HEK293 (cell line): ENCODE measurements at regions not wholly inside any gene's neighbourhood (a gene's known extent, or its start where the extent isn't known, plus 50 kb on each side); places are given as distances from the start of the nearest gene placed in this dataset.

ENCODE experiments used
- ATF2 ChIP-seq: fragments of 450-650 bp; formaldehyde crosslinking; IDR thresholded peaks from 2 replicates; pipeline ENCODE4 v1.5.1; 2016; ENCODE audit warnings: missing biosample characterization, missing genetic modification characterization, low read depth
- CTCF ChIP-seq: fragments of 450-650 bp; formaldehyde crosslinking; IDR thresholded peaks from 2 replicates; pipeline ENCODE4 v1.5.1; 2016; ENCODE audit warnings: missing biosample characterization, missing genetic modification characterization
- PATZ1 ChIP-seq: fragments of 450-650 bp; formaldehyde crosslinking; IDR thresholded peaks from 2 replicates; pipeline ENCODE4 v1.5.1; 2016; ENCODE audit warnings: missing biosample characterization, missing genetic modification characterization
- PBX3 ChIP-seq: sonication (generic); formaldehyde crosslinking; IDR thresholded peaks from 2 replicates; pipeline ENCODE4 v1.8.1; 2022; ENCODE audit warnings: mild to moderate bottlenecking, moderate library complexity, missing genetic modification reagents
- REST ChIP-seq: fragments of 450-650 bp; formaldehyde crosslinking; IDR thresholded peaks from 2 replicates; pipeline ENCODE4 v1.5.1; 2016; ENCODE audit warnings: missing biosample characterization, missing genetic modification characterization
- SETDB1 ChIP-seq: IDR thresholded peaks from one replicate; pipeline ENCODE4 v1.6.1; 2017; ENCODE audit warnings: mild to moderate bottlenecking, low read length, moderate library complexity, mixed read lengths; ENCODE audit not compliant: insufficient read length
- ZBTB26 ChIP-seq: fragments of 450-650 bp; formaldehyde crosslinking; optimal IDR thresholded peaks from 2 replicates; pipeline ENCODE3; 2016; ENCODE audit warnings: missing biosample characterization, mild to moderate bottlenecking, missing genetic modification characterization
- ZBTB44 ChIP-seq: fragments of 450-650 bp; IDR thresholded peaks from 2 replicates; pipeline ENCODE4 v1.5.1; 2018; ENCODE audit warnings: missing biosample characterization, mild to moderate bottlenecking, missing genetic modification characterization
- ZBTB49 ChIP-seq: fragments of 450-650 bp; formaldehyde crosslinking; IDR thresholded peaks from 2 replicates; pipeline ENCODE4 v1.5.1; 2016; ENCODE audit warnings: missing biosample characterization, missing genetic modification characterization, low read depth
- ZNF157 ChIP-seq: fragments of 450-650 bp; formaldehyde crosslinking; IDR thresholded peaks from 2 replicates; pipeline ENCODE4 v1.5.1; 2016; ENCODE audit warnings: missing biosample characterization, missing genetic modification characterization
- ZNF274 ChIP-seq, 2 experiments: fragments of 200-500 bp in 1 of 2; fragments of 450-650 bp in 1 of 2; sonication (Bioruptor generic) in 1 of 2; formaldehyde crosslinking in 1 of 2; IDR thresholded peaks; 2 replicates each; pipeline versions ENCODE4 v1.5.1 to v1.6.1; 2014 to 2016; ENCODE audit warnings: borderline replicate concordance in 1 of 2, inconsistent platforms in 1 of 2, low read length in 1 of 2, missing biosample characterization in 1 of 2, missing genetic modification characterization in 1 of 2
- ZNF350 ChIP-seq: fragments of 450-650 bp; formaldehyde crosslinking; IDR thresholded peaks from 2 replicates; pipeline ENCODE4 v1.5.0; 2017; ENCODE audit warnings: missing biosample characterization, mild to moderate bottlenecking, missing genetic modification characterization
- ZNF514 ChIP-seq: fragments of 450-650 bp; formaldehyde crosslinking; IDR thresholded peaks from 2 replicates; pipeline ENCODE4 v1.5.1; 2016; ENCODE audit warnings: missing biosample characterization, missing genetic modification characterization

- TF ChIP-seq ZNF274 (IDR thresholded peaks at IDR 0.05; ENCODE audit: low read length) (no peak), ZNF274 (tag by site-specific recombination; IDR thresholded peaks at IDR 0.05; ENCODE audit: borderline replicate concordance) (no peak), PBX3 (CRISPR knock-in tag) (no peak), ZNF157 (tag by site-specific recombination) (no peak), REST (tag by site-specific recombination) (no peak), ZBTB26 (tag by site-specific recombination) (no peak), CTCF (tag by site-specific recombination) (no peak), ZNF350 (tag by site-specific recombination) (no peak), ATF2 (tag by site-specific recombination) (no peak), SETDB1 (no peak), PATZ1 (no peak), ZNF514 (tag by site-specific recombination) (no peak), ZBTB44 (no peak), ZBTB49 (no peak)
These were observed 120.3 kb upstream of the TMPRSS2 start for GRCh38 chr21:41628256-41628655.
